ENCODE measurements at regions not wholly inside any gene's neighbourhood (a gene's known extent, or its start where the extent isn't known, plus 50 kb on each side); places are given as distances from the start of the nearest gene placed in this dataset.

DNA sequence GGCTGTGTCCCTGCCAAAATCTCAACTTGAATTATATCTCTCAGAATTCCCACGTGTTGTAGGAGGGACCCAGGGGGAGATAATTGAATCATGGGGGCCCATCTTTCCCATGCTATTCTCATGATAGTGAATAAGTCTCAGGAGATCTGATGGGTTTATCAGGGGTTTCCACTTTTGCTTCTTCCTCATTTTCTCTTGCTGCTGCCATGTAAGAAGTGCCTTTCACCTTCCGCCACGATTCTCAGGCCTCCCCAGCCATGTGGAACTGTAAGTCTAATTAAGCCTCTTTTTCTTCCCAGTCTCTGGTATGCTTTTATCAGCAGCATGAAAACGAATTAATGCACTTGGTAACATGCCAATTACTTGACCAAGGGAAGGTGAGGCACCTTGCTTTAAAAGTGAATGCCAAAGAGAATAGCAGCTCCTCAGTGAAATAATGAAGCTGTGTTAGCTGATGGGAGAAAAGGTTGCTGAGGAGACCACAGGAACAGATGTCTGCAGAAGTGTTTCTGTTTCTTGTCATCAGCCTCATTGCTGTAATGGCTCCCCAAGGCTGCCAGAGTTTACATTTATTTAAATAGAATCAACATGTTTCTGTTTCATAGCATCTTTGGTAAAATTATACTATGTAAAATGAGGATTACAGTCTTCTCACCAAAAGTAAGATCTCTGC is 89.0 kb upstream of the CD44 start:
- no peak for TF ChIP-seq PCBP2 (IDR thresholded peaks at IDR 0.05; ENCODE audit: low read depth, low read length, poor library complexity, severe bottlenecking)
- TF ChIP-seq ESRRA (IDR thresholded peaks at IDR 0.05; ENCODE audit: borderline replicate concordance, low read depth): no peak
- TF ChIP-seq, protein P1, sequence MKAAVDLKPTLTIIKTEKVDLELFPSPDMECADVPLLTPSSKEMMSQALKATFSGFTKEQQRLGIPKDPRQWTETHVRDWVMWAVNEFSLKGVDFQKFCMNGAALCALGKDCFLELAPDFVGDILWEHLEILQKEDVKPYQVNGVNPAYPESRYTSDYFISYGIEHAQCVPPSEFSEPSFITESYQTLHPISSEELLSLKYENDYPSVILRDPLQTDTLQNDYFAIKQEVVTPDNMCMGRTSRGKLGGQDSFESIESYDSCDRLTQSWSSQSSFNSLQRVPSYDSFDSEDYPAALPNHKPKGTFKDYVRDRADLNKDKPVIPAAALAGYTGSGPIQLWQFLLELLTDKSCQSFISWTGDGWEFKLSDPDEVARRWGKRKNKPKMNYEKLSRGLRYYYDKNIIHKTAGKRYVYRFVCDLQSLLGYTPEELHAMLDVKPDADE (conservative IDR thresholded peaks at IDR 0.05; ENCODE audit: control insufficient read depth, low read depth, low read length): no peak
- no peak for TF ChIP-seq BDP1 (IDR thresholded peaks at IDR 0.05; ENCODE audit: insufficient read depth, insufficient read length)
- TF ChIP-seq TARDBP (IDR thresholded peaks at IDR 0.05): no peak
- TF ChIP-seq TEAD4 (IDR thresholded peaks at IDR 0.05; ENCODE audit: low read length): no peak
- TF ChIP-seq TEAD4 (CRISPR knock-in tag; IDR thresholded peaks at IDR 0.05; ENCODE audit: borderline replicate concordance): no peak
- no peak for TF ChIP-seq CEBPB (tag; IDR thresholded peaks at IDR 0.05)
- TF ChIP-seq SMARCE1 (IDR thresholded peaks at IDR 0.05): no peak
- TF ChIP-seq EZH2 (IDR thresholded peaks at IDR 0.05; ENCODE audit: borderline replicate concordance, low read depth, low read length): no peak
- TF ChIP-seq EP300 (IDR thresholded peaks at IDR 0.05; ENCODE audit: low read length): no peak
- TF ChIP-seq, protein P2, sequence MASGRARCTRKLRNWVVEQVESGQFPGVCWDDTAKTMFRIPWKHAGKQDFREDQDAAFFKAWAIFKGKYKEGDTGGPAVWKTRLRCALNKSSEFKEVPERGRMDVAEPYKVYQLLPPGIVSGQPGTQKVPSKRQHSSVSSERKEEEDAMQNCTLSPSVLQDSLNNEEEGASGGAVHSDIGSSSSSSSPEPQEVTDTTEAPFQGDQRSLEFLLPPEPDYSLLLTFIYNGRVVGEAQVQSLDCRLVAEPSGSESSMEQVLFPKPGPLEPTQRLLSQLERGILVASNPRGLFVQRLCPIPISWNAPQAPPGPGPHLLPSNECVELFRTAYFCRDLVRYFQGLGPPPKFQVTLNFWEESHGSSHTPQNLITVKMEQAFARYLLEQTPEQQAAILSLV (tag; IDR thresholded peaks at IDR 0.05): no peak
- TF ChIP-seq, protein P3, sequence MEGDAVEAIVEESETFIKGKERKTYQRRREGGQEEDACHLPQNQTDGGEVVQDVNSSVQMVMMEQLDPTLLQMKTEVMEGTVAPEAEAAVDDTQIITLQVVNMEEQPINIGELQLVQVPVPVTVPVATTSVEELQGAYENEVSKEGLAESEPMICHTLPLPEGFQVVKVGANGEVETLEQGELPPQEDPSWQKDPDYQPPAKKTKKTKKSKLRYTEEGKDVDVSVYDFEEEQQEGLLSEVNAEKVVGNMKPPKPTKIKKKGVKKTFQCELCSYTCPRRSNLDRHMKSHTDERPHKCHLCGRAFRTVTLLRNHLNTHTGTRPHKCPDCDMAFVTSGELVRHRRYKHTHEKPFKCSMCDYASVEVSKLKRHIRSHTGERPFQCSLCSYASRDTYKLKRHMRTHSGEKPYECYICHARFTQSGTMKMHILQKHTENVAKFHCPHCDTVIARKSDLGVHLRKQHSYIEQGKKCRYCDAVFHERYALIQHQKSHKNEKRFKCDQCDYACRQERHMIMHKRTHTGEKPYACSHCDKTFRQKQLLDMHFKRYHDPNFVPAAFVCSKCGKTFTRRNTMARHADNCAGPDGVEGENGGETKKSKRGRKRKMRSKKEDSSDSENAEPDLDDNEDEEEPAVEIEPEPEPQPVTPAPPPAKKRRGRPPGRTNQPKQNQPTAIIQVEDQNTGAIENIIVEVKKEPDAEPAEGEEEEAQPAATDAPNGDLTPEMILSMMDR (IDR thresholded peaks at IDR 0.05 in 2 of 3, conservative IDR thresholded peaks at IDR 0.05 in 1 of 3; ENCODE audit: insufficient read depth in 2 of 3, low read depth in 1 of 3, low read length in 3 of 3): no peak
